ENCODE measurements at regions not wholly inside any gene's neighbourhood (a gene's known extent, or its start where the extent isn't known, plus 50 kb on each side); places are given as distances from the start of the nearest gene placed in this dataset.
A peak's percentile ranks its signal among the peaks of the same experiment; 100 is the strongest.

GRCh38 chr11:91209306-91209705, 986.5 kb upstream of the CHORDC1 start:
- TF ChIP-seq CTCF (IDR thresholded peaks at IDR 0.05; ENCODE audit: low read depth, low read length), result no peak
- peak in 1 of 2 donors; percentile 51 for DNase-seq (ENCODE audit: low read depth in 2 of 2)
- H3K4me3 ChIP-seq (replicated peaks in 1 of 2; ENCODE audit: low read depth in 2 of 2, low read length in 2 of 2), result no peak overlapping the region

- peak; percentile 1 to 85 for DNase-seq (ENCODE audit: low read depth in 2 of 2)
- TF ChIP-seq CTCF (IDR thresholded peaks at IDR 0.05; ENCODE audit: low read depth, low read length), result no peak
- no peak overlapping the region for H3K4me3 ChIP-seq (replicated peaks in 1 of 2; ENCODE audit: low read depth in 2 of 2, low read length in 2 of 2)
Measured at GRCh38 chr11:91199866-91200265, 977.0 kb upstream of the CHORDC1 start.

- H3K4me3 ChIP-seq (replicated peaks in 1 of 2; ENCODE audit: low read depth in 2 of 2, low read length in 2 of 2), result no peak overlapping the region
- no peak for DNase-seq (ENCODE audit: low read depth in 2 of 2)
- TF ChIP-seq CTCF (IDR thresholded peaks at IDR 0.05; ENCODE audit: low read depth, low read length), result no peak
Measured at GRCh38 chr11:91194546-91194945, 971.7 kb upstream of the CHORDC1 start.

GRCh38 chr11:91188484-91188883, 965.6 kb upstream of the CHORDC1 start:
- DNase-seq (ENCODE audit: low read depth in 2 of 2), result no peak
- no peak for TF ChIP-seq CTCF (IDR thresholded peaks at IDR 0.05; ENCODE audit: low read depth, low read length)
- H3K4me3 ChIP-seq (replicated peaks in 1 of 2; ENCODE audit: low read depth in 2 of 2, low read length in 2 of 2), result no peak overlapping the region

- DNase-seq (ENCODE audit: low read depth in 2 of 2), result no peak
- no peak overlapping the region for H3K4me3 ChIP-seq (replicated peaks in 1 of 2; ENCODE audit: low read depth in 2 of 2, low read length in 2 of 2)
- TF ChIP-seq CTCF (IDR thresholded peaks at IDR 0.05; ENCODE audit: low read depth, low read length), result no peak
Measured at GRCh38 chr11:91187314-91187713, 964.5 kb upstream of the CHORDC1 start.

- TF ChIP-seq CTCF (IDR thresholded peaks at IDR 0.05; ENCODE audit: low read depth, low read length), result no peak
- peak in 1 of 2 donors; percentile 55 for DNase-seq (ENCODE audit: low read depth in 2 of 2)
- H3K4me3 ChIP-seq (replicated peaks in 1 of 2; ENCODE audit: low read depth in 2 of 2, low read length in 2 of 2), result no peak overlapping the region
Measured at GRCh38 chr11:91178366-91178765, 955.5 kb upstream of the CHORDC1 start.

GRCh38 chr11:91174734-91175133, 951.9 kb upstream of the CHORDC1 start:
- DNase-seq (ENCODE audit: low read depth in 2 of 2), result no peak
- H3K4me3 ChIP-seq (replicated peaks in 1 of 2; ENCODE audit: low read depth in 2 of 2, low read length in 2 of 2), result no peak overlapping the region
- TF ChIP-seq CTCF (IDR thresholded peaks at IDR 0.05; ENCODE audit: low read depth, low read length), result no peak

Data from cardiac fibroblast (primary cell).